Heart left ventricle (tissue), 16 donors: ENCODE measurements at regions not wholly inside any gene's neighbourhood (a gene's known extent, or its start where the extent isn't known, plus 50 kb on each side); places are given as distances from the start of the nearest gene placed in this dataset.

Source experiments
- ATAC-seq, 4 donors: fragments of 200-7000 bp; cut with Tn5 transposase; one replicate each; pipeline ENCODE4 v1.9.1; 2020 to 2022; ENCODE audit warnings: moderate library complexity in 4 of 4, mild to moderate bottlenecking in 3 of 4, moderate number of reproducible peaks in 1 of 4
- DNase-seq, 5 donors: peaks; one replicate each; pipeline ENCODE4 v3.0.0-alpha.2; 2020
- H3K27ac ChIP-seq, 12 donors: fragments of 200-600 bp; sonication (generic) in 4 of 12; one replicate each; pipeline versions ENCODE4 v1.5.0 to v1.8.0; 2016 to 2022; ENCODE audit warnings: mild to moderate bottlenecking in 2 of 12
- H3K27me3 ChIP-seq, 9 donors: fragments of 200-600 bp; sonication (generic) in 2 of 9; one replicate each; pipeline versions ENCODE4 v1.5.1 to v1.8.0; 2016 to 2022; ENCODE audit warnings: mild to moderate bottlenecking in 3 of 9
- H3K36me3 ChIP-seq, 9 donors: fragments of 200-600 bp; sonication (generic) in 2 of 9; one replicate each; pipeline versions ENCODE4 v1.5.0 to v1.8.0; 2018 to 2022; ENCODE audit warnings: mild to moderate bottlenecking in 2 of 9
- H3K4me1 ChIP-seq, 12 donors: fragments of 200-600 bp; sonication (generic) in 4 of 12; one replicate each; pipeline versions ENCODE4 v1.5.0 to v1.8.0; 2016 to 2022; ENCODE audit warnings: mild to moderate bottlenecking in 3 of 12
- H3K4me3 ChIP-seq, 12 donors: fragments of 200-600 bp; sonication (generic) in 4 of 12; one replicate each; pipeline versions ENCODE4 v1.5.0 to v1.8.0; 2017 to 2022; ENCODE audit warnings: mild to moderate bottlenecking in 9 of 12, moderate library complexity in 4 of 12
- H3K9me3 ChIP-seq, 12 donors: fragments of 200-600 bp; sonication (generic) in 4 of 12; one replicate each; pipeline versions ENCODE4 v1.5.0 to v1.8.0; 2016 to 2022; ENCODE audit warnings: mild to moderate bottlenecking in 1 of 12
- POLR2A ChIP-seq, 2 donors: fragments of 450-650 bp; IDR thresholded peaks; one replicate each; pipeline ENCODE4 v1.6.1; 2017; ENCODE audit warnings: antibody characterized with exemption in 2 of 2, mild to moderate bottlenecking in 2 of 2, moderate library complexity in 2 of 2
- WGBS, 4 donors: extraction: QIAGEN DNeasy Blood & Tissue Kit in 2 of 4; methylation state at CpG; one replicate each; pipeline versions ENCODE4 v1.1.5 to v1.1.7; 2013 to 2018; 5-methylcytosine and 5-hydroxymethylcytosine counted together
- intact Hi-C, 10 donors: fragments of 100-400 bp; cut with DNase I; formaldehyde crosslinking; loops; one replicate each; pipeline versions ENCODE4 v1.11.1 to v1.14.2; 2022
- TF ChIP-seq, protein P1 (sequence below), 12 donors: fragments of 200-600 bp; sonication (generic) in 4 of 12; IDR thresholded peaks; one replicate each; pipeline versions ENCODE4 v1.5.0 to v1.8.0; 2018 to 2022; ENCODE audit warnings: antibody characterized with exemption in 12 of 12, mild to moderate bottlenecking in 5 of 12
- donor health status: ischemic (EF 13 %, LVEDD 7.1; RV severe dilation, severe dysfunction).
- donor health status: healthy with polysubstance abuse.
- donor health status: DM: no; HTN: yes; CAD: no.
- donor health status: DM: no; HTN: no; CAD: no.
- donor health status: ischemic (EF 25% LVEDD 6.9; RV normal size, moderate dysfunction).
- donor health status: ischemic (EF 25% LVEDD 5.7; RV mildly dilated, moderate dysfunction).
- donor health status: healthy.
- donor health status: DM: yes; HTN: yes; CAD: no.
- donor health status: ischemic (EF 35%, LVEDD 5.7; RV mildly dilated, moderate dysfunction).
- donor health status: nonischemic (EF 11% LVEDD 7.7; RV severe dilation, severe dysfunction).
- donor health status: DM: yes; HTN: yes; CAD: no.
- donor health status: PGD.
- donor health status: ischemic (EF 29% LVEDD 5.4; RV normal size, mild dysfunction).
- donor health status: nonischemic (EF 23%, LVEDD 6.1; RV moderate dilation, normal function).

DNA sequence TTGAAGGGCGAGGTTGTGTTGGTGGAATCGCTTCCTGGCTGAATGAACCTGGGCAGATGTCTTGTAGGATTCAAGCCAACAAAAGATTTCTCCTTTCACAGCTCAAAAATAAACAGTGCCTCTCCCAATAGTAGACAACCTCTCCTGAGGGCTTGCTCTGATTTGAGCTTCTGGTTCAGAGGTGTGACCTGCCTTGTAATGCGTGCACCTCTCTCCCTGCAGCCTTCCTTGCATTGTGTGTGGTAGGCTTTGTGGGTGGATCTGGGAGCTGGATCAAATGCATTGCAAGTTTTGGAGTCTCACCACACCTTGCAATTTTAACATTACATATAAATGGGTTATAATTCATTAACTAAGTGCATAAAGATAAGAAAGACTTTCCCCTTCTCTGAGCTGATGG lies 96.9 kb upstream of the PTCH1 start:
- WGBS, 4 donors = 92 to 99% (median 95%) methylated on average over 3 of the region's 3 CpGs
- no peak for ATAC-seq
- no peak for DNase-seq
- peaks cover 0 to 6% (median 0%) of the 10 kb centered on the region in 9 donors for H3K27me3 ChIP-seq
- H3K4me1 ChIP-seq = no peaks in the 10 kb centered on the region
- H3K4me3 ChIP-seq = no peak overlapping the region
- H3K36me3 ChIP-seq = no peaks in the 10 kb centered on the region
- peaks cover 0 to 10% (median 0%) of the 10 kb centered on the region in 12 donors for H3K9me3 ChIP-seq
- no peak overlapping the region for H3K27ac ChIP-seq
- intact Hi-C loops = no loop called here
- no peak for TF ChIP-seq POLR2A (IDR thresholded peaks at IDR 0.05)
- TF ChIP-seq, protein P1, sequence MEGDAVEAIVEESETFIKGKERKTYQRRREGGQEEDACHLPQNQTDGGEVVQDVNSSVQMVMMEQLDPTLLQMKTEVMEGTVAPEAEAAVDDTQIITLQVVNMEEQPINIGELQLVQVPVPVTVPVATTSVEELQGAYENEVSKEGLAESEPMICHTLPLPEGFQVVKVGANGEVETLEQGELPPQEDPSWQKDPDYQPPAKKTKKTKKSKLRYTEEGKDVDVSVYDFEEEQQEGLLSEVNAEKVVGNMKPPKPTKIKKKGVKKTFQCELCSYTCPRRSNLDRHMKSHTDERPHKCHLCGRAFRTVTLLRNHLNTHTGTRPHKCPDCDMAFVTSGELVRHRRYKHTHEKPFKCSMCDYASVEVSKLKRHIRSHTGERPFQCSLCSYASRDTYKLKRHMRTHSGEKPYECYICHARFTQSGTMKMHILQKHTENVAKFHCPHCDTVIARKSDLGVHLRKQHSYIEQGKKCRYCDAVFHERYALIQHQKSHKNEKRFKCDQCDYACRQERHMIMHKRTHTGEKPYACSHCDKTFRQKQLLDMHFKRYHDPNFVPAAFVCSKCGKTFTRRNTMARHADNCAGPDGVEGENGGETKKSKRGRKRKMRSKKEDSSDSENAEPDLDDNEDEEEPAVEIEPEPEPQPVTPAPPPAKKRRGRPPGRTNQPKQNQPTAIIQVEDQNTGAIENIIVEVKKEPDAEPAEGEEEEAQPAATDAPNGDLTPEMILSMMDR (IDR thresholded peaks at IDR 0.05) = no peak

DNA sequence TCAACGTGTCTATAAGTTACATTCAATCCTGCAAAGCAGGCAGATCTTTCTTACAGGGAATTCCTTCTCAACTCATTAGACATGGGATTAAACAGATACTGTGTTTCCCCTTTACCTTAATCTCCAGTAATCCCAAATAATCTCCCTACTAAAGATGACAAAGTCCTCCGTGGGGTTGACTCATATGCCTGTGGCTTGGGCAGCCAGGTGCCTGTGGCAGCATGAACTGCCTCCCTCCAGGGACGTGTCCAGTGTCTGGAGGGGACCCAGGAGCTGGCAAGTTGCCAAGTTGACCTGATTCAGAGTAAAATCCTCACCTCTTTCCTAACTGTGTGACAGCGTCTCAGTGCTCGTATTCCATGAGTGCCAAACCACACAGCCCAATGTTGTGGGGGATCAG lies 94.6 kb upstream of the PTCH1 start:
- no peak overlapping the region for H3K4me3 ChIP-seq
- H3K27me3 ChIP-seq = peaks cover 0 to 3% (median 0%) of the 10 kb centered on the region in 9 donors
- WGBS, 4 donors = 49 to 60% (median 55%) methylated on average over 5 of the region's 5 CpGs
- H3K36me3 ChIP-seq = no peaks in the 10 kb centered on the region
- no peaks in the 10 kb centered on the region for H3K4me1 ChIP-seq
- no peak for ATAC-seq
- H3K9me3 ChIP-seq = peaks cover 0 to 10% (median 0%) of the 10 kb centered on the region in 12 donors
- no peak for DNase-seq
- TF ChIP-seq, protein P1 (IDR thresholded peaks at IDR 0.05) = no peak
- TF ChIP-seq POLR2A (IDR thresholded peaks at IDR 0.05) = no peak
- H3K27ac ChIP-seq = no peak overlapping the region
- intact Hi-C loops = no loop called here

DNA sequence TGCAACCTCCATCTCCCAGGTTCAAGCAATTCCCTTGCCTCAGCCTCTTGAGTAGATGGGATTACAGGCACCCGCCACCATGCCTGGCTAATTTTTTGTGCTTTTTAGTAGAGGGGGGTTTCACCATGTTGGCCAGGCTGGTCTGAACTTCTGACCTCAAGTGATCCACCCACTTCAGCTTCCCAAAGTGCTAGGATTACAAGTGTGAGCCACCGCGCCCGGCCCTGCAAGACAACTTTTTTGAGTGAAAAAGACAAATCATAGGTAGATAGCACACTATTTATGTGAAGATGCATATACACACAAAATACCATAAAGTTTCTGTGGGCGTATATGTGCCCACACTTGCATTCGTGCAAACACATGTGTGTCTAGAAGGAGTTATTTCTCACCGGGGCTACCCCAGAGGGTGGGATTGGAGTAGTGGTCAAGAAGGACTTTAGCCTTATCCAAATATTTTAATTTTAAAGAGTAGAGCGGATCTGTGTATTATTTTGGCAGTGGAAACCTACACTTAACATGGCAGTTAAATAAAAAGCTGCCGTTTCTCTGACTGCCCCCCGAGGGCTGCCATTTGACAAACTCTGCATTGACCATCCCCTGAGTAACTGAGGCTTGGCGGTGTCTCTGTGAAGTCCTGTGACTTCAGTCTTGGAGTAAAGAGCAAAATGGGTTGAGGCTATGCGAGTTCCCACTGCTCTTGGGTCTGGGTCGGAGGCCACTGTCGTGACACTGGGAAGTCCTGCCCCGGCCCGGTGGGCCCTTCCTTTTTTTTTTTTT lies 93.4 kb upstream of the PTCH1 start:
- TF ChIP-seq, protein P1 (IDR thresholded peaks at IDR 0.05) = no peak
- TF ChIP-seq POLR2A (IDR thresholded peaks at IDR 0.05) = no peak
- H3K36me3 ChIP-seq = no peaks in the 10 kb centered on the region
- no peaks in the 10 kb centered on the region for H3K4me1 ChIP-seq
- peaks cover 0 to 3% (median 0%) of the 10 kb centered on the region in 9 donors for H3K27me3 ChIP-seq
- peaks cover 0 to 10% (median 0%) of the 10 kb centered on the region in 12 donors for H3K9me3 ChIP-seq
- ATAC-seq (no peak), DNase-seq (no peak)
- H3K27ac ChIP-seq = no peak overlapping the region
- WGBS, 4 donors = 94 to 97% (median 95%) methylated on average over 16 of the region's 16 CpGs
- intact Hi-C loops = no loop called here
- no peak overlapping the region for H3K4me3 ChIP-seq

DNA sequence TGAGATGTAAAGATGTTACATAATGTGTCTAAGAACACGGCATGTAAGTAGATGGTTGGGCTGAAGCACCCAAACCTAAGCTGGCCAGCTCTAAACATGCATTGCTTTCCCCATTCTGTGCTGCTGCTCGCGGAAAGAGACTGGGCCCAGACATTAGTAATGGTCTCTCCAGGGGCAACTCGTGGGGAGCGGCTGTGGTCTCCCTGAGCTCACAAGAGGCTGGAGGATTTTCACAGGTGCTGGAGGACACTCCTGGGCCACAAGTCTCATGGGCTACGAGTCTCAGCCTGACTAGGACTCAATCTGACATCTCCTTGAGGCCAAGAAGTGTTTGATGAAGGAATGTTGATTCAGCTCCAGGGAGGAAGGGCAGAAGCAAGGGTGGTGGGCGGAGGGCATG lies 92.7 kb upstream of the PTCH1 start:
- 84 to 90% (median 87%) methylated on average over 7 of the region's 7 CpGs for WGBS, 4 donors
- Histone ChIP-seq H3K4me1 (no peaks in the 10 kb centered on the region), H3K36me3 (no peaks in the 10 kb centered on the region), H3K27me3 (peaks cover 0 to 3% (median 0%) of the 10 kb centered on the region in 9 donors), H3K27ac (no peak overlapping the region), H3K4me3 (no peak overlapping the region), H3K9me3 (peaks cover 0 to 10% (median 0%) of the 10 kb centered on the region in 12 donors)
- TF ChIP-seq POLR2A (IDR thresholded peaks at IDR 0.05) = no peak
- TF ChIP-seq, protein P1 (IDR thresholded peaks at IDR 0.05) = no peak
- ATAC-seq (no peak), DNase-seq (no peak)
- intact Hi-C loops = no loop called here
